ENCODE measurements at regions not wholly inside any gene's neighbourhood (a gene's known extent, or its start where the extent isn't known, plus 50 kb on each side); places are given as distances from the start of the nearest gene placed in this dataset.

DNA sequence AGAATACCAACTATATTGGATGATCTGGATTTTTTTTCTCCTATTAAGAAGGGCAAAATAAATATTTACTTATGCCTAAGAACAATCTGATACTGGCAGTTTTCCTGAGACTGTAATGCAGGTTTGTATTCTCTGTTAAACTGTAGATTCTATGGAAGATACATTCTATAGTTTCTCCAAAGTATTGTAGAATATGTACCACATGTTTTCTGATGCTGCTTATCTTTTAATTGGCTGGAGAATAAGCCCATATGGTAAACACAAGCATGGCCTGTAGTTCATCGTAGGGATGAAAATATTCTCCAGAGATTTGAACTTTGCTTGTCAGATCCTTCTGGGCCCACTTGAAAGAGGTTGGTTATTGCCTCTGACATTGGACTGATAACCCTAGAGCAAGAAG is 99.1 kb downstream of the CENPW start:
- H3K4me3 ChIP-seq (ENCODE audit: control insufficient read depth, low read depth, low read length) = no peak overlapping the region
- DNase-seq (ENCODE audit: low read depth) = no peak
- TF ChIP-seq, protein P1, sequence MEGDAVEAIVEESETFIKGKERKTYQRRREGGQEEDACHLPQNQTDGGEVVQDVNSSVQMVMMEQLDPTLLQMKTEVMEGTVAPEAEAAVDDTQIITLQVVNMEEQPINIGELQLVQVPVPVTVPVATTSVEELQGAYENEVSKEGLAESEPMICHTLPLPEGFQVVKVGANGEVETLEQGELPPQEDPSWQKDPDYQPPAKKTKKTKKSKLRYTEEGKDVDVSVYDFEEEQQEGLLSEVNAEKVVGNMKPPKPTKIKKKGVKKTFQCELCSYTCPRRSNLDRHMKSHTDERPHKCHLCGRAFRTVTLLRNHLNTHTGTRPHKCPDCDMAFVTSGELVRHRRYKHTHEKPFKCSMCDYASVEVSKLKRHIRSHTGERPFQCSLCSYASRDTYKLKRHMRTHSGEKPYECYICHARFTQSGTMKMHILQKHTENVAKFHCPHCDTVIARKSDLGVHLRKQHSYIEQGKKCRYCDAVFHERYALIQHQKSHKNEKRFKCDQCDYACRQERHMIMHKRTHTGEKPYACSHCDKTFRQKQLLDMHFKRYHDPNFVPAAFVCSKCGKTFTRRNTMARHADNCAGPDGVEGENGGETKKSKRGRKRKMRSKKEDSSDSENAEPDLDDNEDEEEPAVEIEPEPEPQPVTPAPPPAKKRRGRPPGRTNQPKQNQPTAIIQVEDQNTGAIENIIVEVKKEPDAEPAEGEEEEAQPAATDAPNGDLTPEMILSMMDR (IDR thresholded peaks at IDR 0.05; ENCODE audit: control insufficient read depth, insufficient read depth, low read depth, low read length, missing control alignments) = no peak

DNA sequence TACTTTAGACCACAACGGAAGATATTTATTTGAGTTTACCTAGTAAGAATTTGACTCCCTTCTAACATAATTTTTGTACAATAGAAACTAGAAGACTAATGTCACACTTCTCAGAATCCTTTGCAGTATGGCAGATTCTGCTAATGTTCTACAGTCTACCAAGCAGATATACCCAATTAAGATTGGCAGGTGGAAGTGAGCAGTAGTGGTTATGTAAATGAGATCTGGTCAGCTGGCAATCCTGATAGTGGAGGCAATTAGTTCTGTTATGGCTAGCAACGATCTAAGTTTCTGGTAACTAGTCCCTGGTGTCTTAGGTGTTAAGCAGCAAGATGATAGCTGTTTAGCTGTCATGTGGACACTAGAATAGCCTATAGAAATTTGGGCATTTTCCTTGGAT is 101.0 kb downstream of the CENPW start:
- H3K4me3 ChIP-seq (ENCODE audit: control insufficient read depth, low read depth, low read length) = no peak overlapping the region
- TF ChIP-seq, protein P1 (IDR thresholded peaks at IDR 0.05; ENCODE audit: control insufficient read depth, insufficient read depth, low read depth, low read length, missing control alignments) = no peak
- DNase-seq (ENCODE audit: low read depth) = no peak

- no peak overlapping the region for H3K4me3 ChIP-seq (ENCODE audit: control insufficient read depth, low read depth, low read length)
- TF ChIP-seq, protein P1 (IDR thresholded peaks at IDR 0.05; ENCODE audit: control insufficient read depth, insufficient read depth, low read depth, low read length, missing control alignments) = no peak
- no peak for DNase-seq (ENCODE audit: low read depth)
These were observed 104.9 kb downstream of the CENPW start for GRCh38 chr6:126444659-126445273.

GRCh38 chr6:126446248-126446647 is 106.3 kb downstream of the CENPW start:
- no peak for DNase-seq (ENCODE audit: low read depth)
- no peak overlapping the region for H3K4me3 ChIP-seq (ENCODE audit: control insufficient read depth, low read depth, low read length)
- TF ChIP-seq, protein P1 (IDR thresholded peaks at IDR 0.05; ENCODE audit: control insufficient read depth, insufficient read depth, low read depth, low read length, missing control alignments) = no peak

DNA sequence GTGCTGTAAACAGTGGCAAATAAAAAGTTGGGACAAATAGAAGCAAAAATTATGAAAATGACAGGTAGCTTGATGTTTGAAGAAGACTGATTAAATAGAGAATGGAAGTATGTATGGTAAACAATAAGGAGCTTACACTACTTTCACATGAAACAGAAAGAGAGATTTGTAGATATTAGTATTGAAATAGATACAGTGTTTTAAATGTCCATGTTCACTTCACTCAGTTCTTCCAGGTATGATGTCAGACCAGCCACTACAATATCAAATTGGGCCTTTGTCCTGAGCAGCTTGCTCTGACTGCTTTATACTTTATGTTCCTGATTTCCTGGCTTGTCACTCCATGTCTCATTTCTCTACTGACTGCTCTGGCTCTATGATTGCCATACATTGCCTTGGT is 107.5 kb downstream of the CENPW start:
- H3K4me3 ChIP-seq (ENCODE audit: control insufficient read depth, low read depth, low read length) = no peak overlapping the region
- DNase-seq (ENCODE audit: low read depth) = no peak
- TF ChIP-seq, protein P1 (IDR thresholded peaks at IDR 0.05; ENCODE audit: control insufficient read depth, insufficient read depth, low read depth, low read length, missing control alignments) = no peak

GRCh38 chr6:126461045-126461444 is 121.1 kb downstream of the CENPW start:
- TF ChIP-seq, protein P1 (IDR thresholded peaks at IDR 0.05; ENCODE audit: control insufficient read depth, insufficient read depth, low read depth, low read length, missing control alignments) = no peak
- no peak for DNase-seq (ENCODE audit: low read depth)
- H3K4me3 ChIP-seq (ENCODE audit: control insufficient read depth, low read depth, low read length) = no peak overlapping the region

DNA sequence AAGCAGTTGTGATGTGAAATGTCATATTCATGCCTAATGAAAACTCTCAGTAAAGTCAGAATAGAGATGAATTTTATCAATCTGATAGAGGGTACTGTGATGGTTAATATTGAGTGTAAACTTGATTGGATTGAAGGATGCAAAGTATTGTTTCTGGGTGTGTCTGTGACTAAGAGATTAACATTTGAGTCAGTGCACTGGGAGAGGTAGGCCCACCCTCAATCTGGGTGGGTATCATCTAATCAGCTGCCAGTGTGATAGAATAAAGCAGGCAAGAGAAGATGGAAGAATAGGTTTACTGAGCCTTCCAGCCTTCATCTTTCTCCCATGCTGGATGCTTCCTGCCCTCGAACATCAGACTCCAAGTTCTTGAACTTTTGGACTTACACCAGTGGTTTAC is 124.3 kb downstream of the CENPW start:
- TF ChIP-seq, protein P1 (IDR thresholded peaks at IDR 0.05; ENCODE audit: control insufficient read depth, insufficient read depth, low read depth, low read length, missing control alignments) = no peak
- H3K4me3 ChIP-seq (ENCODE audit: control insufficient read depth, low read depth, low read length) = no peak overlapping the region
- no peak for DNase-seq (ENCODE audit: low read depth)

Measured in AG09309 (cell line).